ENCODE measurements at regions not wholly inside any gene's neighbourhood (a gene's known extent, or its start where the extent isn't known, plus 50 kb on each side); places are given as distances from the start of the nearest gene placed in this dataset.

DNA sequence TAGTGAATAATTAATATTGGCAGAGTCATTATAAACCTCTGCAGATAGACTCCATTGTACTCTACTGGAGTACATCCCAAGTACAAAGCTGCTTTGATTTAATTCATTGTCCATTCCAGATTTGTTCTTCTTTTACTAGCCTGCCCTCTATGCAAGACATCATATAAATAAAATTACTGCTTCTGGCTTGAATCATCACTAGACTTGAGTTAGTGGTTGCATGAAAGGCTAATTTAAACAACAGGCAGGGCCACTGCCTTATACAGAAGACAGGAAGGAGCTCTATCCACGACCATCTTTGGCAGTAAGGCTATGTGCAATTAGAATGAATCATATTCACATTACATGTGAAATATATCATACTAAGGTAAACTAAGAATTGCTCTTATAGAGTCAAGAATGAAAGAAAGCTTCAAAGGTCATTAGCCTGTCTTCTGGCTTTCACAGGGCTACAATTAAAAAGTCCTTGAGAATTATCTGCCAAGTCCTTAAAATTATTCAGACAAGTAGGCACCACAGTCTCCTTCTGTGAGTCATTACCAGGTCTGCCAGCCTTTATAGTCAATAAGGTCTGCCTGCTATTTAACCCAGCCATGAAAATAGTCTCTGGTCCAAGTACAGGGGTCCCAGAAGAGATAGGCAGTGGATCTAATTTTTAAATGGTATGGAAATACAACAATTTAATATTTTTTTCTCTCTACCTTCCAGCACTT is 631.8 kb downstream of the TMTC2 start:
- ChIA-PET POLR2A (no interaction called here), CTCF (interaction anchor here (1.2 to 1.3 kb wide), 2 partner anchors 29 to 50 kb away, joined by 3 read pairs; no protein-coding TSS in a partner anchor)
- DNase-seq (ENCODE audit: extremely low spot score), result no peak
- TF ChIP-seq, protein P1, sequence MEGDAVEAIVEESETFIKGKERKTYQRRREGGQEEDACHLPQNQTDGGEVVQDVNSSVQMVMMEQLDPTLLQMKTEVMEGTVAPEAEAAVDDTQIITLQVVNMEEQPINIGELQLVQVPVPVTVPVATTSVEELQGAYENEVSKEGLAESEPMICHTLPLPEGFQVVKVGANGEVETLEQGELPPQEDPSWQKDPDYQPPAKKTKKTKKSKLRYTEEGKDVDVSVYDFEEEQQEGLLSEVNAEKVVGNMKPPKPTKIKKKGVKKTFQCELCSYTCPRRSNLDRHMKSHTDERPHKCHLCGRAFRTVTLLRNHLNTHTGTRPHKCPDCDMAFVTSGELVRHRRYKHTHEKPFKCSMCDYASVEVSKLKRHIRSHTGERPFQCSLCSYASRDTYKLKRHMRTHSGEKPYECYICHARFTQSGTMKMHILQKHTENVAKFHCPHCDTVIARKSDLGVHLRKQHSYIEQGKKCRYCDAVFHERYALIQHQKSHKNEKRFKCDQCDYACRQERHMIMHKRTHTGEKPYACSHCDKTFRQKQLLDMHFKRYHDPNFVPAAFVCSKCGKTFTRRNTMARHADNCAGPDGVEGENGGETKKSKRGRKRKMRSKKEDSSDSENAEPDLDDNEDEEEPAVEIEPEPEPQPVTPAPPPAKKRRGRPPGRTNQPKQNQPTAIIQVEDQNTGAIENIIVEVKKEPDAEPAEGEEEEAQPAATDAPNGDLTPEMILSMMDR (IDR thresholded peaks at IDR 0.05; ENCODE audit: control extremely low read depth, extremely low read depth, low read depth, missing control alignments), result no peak

DNA sequence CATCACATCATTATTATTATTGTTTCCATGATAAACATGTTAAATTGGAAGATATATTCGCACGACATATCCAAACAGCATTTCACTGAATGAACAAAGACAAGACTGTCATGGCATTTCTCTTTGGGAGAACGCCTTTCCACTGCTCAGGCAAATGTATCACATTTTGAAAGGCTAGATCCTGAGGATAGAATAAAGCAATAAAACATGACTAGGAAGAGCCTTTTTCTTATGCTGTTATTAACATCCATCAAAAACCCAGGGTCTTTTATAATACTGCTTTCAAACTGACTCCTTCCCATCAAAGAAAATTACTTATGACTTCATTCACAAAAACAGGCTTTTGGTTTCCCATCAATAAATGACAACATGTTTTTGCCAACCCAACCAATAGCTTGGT is 630.9 kb downstream of the TMTC2 start:
- no peak for DNase-seq (ENCODE audit: extremely low spot score)
- CTCF ChIA-PET, result interaction anchor here (1.3 kb wide), 1 partner anchor 30 kb away, joined by 3 read pairs; no protein-coding TSS in a partner anchor
- TF ChIP-seq, protein P1 (IDR thresholded peaks at IDR 0.05; ENCODE audit: control extremely low read depth, extremely low read depth, low read depth, missing control alignments), result no peak
- POLR2A ChIA-PET, result no interaction called here

DNA sequence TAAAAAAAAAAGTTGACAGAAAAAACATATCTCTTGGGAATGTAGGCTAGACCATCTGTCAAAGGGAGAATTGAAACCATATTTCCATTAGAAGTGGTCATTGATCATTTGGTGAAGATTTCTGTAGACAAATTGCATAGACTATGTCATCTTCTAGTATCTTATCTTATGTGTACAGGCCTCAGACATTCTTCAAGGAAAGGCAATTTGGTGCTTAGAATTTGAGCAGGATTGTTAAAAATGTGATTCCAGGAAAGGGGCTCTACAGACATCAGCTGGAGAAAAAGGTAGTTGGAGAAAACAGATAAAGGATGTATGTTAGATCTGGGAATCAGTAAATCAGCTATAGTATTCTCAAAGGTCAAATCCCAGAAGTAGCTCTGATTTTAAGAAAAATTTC is 627.1 kb downstream of the TMTC2 start:
- DNase-seq (ENCODE audit: extremely low spot score), result no peak
- POLR2A ChIA-PET, result no interaction called here
- TF ChIP-seq, protein P1 (IDR thresholded peaks at IDR 0.05; ENCODE audit: control extremely low read depth, extremely low read depth, low read depth, missing control alignments), result no peak
- CTCF ChIA-PET, result interaction anchor here (1.3 to 1.6 kb wide), 2 partner anchors 8 to 54 kb away, joined by 3 to 5 read pairs; no protein-coding TSS in a partner anchor

DNA sequence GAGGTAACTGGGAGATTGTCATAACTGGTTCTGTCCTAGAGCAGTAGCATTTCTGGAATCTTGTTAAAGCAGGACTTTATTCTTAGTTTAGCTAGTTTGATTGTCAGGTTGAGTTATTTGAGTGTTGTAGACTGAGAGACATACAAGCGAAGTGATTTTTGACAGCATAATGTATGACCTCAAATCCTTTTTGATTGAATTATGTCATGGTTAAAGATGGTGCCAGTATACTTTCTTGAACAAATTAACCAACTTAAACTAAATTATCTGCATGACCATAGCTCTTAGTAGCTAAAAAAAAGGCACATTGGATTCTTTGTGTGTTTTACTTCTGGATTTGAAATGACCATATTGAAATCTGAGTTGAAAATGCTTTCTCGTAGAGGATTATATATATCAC is 626.6 kb downstream of the TMTC2 start:
- TF ChIP-seq, protein P1 (IDR thresholded peaks at IDR 0.05; ENCODE audit: control extremely low read depth, extremely low read depth, low read depth, missing control alignments), result no peak
- DNase-seq (ENCODE audit: extremely low spot score), result no peak
- ChIA-PET POLR2A (no interaction called here), CTCF (interaction anchor here (1.3 to 1.6 kb wide), 2 partner anchors 9 to 54 kb away, joined by 3 to 5 read pairs; no protein-coding TSS in a partner anchor)

DNA sequence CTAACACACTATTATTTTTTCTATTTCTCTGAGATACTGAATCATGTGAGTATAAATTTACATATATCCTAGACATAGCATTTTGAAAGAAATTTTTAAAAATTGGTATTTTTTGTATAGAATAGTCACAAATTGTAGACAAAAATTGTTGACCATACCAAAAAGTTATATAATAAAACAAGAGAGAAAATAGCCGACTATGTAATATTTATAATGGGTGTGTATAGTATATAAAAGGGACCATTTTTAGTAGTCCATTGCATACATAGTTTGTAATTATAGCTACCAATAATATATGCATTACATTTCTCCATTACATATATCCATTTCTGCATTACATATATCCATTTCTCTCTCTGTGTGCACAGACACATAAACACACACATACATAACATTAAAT is 590.2 kb downstream of the TMTC2 start:
- TF ChIP-seq, protein P1 (IDR thresholded peaks at IDR 0.05; ENCODE audit: control extremely low read depth, extremely low read depth, low read depth, missing control alignments), result no peak
- ChIA-PET POLR2A (no interaction called here), CTCF (no interaction called here)
- no peak for DNase-seq (ENCODE audit: extremely low spot score)

DNA sequence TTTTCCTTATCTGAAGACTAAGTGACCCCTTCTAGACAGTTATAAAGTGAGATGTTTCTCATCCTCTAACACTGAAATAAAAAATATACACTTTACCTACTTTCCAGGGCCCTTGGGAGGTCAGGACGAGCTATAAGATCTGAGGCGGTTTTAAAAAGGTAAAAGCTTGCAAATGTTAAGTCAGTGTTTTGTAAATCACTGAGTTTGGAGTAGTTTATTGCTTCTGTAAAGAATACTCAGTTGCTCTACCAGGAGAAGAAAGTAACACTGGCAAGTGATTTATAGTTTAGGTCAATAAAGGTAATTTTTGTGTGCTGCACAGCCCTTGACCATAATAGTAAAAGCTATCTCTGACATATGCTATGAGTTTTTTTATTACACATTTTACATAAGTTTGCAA is 584.5 kb downstream of the TMTC2 start:
- ChIA-PET CTCF (no interaction called here), POLR2A (no interaction called here)
- no peak for DNase-seq (ENCODE audit: extremely low spot score)
- TF ChIP-seq, protein P1 (IDR thresholded peaks at IDR 0.05; ENCODE audit: control extremely low read depth, extremely low read depth, low read depth, missing control alignments), result no peak

Data from GM10248 (cell line).